ENCODE measurements at regions not wholly inside any gene's neighbourhood (a gene's known extent, or its start where the extent isn't known, plus 50 kb on each side); places are given as distances from the start of the nearest gene placed in this dataset.

- TF ChIP-seq, protein P1, sequence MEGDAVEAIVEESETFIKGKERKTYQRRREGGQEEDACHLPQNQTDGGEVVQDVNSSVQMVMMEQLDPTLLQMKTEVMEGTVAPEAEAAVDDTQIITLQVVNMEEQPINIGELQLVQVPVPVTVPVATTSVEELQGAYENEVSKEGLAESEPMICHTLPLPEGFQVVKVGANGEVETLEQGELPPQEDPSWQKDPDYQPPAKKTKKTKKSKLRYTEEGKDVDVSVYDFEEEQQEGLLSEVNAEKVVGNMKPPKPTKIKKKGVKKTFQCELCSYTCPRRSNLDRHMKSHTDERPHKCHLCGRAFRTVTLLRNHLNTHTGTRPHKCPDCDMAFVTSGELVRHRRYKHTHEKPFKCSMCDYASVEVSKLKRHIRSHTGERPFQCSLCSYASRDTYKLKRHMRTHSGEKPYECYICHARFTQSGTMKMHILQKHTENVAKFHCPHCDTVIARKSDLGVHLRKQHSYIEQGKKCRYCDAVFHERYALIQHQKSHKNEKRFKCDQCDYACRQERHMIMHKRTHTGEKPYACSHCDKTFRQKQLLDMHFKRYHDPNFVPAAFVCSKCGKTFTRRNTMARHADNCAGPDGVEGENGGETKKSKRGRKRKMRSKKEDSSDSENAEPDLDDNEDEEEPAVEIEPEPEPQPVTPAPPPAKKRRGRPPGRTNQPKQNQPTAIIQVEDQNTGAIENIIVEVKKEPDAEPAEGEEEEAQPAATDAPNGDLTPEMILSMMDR (IDR thresholded peaks at IDR 0.05) = no peak
Measured at GRCh38 chr11:42777776-42778175, 534.0 kb upstream of the API5 start.

- TF ChIP-seq, protein P1 (IDR thresholded peaks at IDR 0.05) = no peak
Measured at GRCh38 chr11:42778193-42778592, 533.6 kb upstream of the API5 start.

- TF ChIP-seq, protein P1 (IDR thresholded peaks at IDR 0.05) = no peak
Measured at GRCh38 chr11:42779555-42779954, 532.2 kb upstream of the API5 start.

- TF ChIP-seq, protein P1 (IDR thresholded peaks at IDR 0.05) = no peak
Measured at GRCh38 chr11:42786981-42787380, 524.8 kb upstream of the API5 start.

DNA sequence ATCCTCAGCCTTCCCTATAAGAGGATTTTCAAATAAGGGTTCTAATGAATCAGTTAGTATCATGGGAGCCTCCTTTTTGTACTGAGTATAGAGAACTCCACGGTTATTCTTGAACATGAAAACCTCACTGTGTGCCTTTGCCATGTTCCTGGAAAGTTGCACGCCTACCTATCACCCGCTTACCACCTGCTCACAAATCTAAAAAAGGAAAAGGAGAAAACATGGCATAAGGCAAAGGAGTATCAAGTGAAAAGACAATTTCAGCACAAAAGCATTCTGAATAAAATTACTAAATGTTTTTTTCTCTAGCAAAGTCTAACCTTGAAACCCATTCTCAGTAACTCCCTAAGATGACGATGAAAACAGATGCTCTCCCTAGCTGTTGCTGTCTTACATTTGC lies 511.8 kb upstream of the API5 start:
- TF ChIP-seq, protein P1 (IDR thresholded peaks at IDR 0.05) = no peak

DNA sequence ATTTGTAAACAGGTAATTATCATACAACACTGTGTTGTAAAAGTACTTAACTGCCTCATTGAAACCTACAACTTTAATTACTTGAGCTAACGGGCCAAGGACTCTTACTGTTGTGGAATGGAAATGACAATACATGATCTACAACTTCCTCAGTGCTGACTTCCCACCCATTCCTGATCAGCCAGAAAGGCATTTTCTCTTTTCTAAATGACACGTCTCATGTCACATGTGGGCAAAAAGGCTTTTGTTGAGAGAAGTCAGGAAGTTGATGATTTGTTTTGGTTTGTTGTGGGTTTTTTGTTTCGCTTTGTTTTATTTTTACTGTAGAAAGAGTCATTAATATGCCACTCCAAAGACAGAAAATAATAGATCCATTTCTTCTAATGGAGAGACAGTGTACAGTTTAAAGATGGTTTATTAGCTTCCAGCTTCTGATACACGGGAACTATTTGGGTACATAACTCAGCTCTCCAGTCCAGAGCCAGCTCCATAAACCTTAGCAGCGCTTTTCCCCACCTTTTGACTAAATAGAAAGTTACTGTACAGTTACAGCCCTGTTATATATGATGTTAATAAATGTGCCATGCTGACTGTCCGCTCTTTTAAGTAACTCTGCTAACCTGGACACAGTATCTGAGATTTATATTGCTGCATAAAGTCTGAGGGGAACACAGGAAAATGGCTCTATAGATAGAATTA lies 509.4 kb upstream of the API5 start:
- TF ChIP-seq, protein P1 (IDR thresholded peaks at IDR 0.05) = no peak

DNA sequence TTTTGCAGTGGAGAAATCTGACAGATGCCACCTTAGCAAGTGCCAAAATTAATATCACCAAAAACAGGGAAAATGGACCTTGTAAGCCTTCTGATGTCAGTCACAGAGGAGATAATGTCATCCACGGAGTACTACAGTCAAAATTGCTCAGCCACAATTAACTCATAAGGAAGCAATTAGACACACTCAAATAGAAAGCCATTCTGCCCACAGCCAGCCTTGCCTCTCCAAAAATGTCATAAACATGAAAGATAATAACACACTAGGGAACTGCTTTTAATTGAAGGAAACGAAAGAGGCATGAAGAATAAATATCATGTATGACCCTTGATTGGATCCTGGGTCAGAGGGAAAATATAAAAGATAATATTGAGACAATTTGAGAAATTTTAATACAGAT lies 505.6 kb upstream of the API5 start:
- TF ChIP-seq, protein P1 (IDR thresholded peaks at IDR 0.05) = no peak

GRCh38 chr11:42812361-42812760 lies 499.4 kb upstream of the API5 start:
- TF ChIP-seq, protein P1 (IDR thresholded peaks at IDR 0.05) = no peak

Measured in LNCAP (cell line).